Left colon (tissue), 2 donors: ENCODE measurements at regions not wholly inside any gene's neighbourhood (a gene's known extent, or its start where the extent isn't known, plus 50 kb on each side); places are given as distances from the start of the nearest gene placed in this dataset.

ENCODE experiments used
- ATAC-seq: fragments of 200-7000 bp; cut with Tn5 transposase; one replicate; pipeline ENCODE4 v1.9.1; 2020; ENCODE audit warnings: mild to moderate bottlenecking, moderate library complexity
- DNase-seq, 2 donors: peaks; one replicate each; pipeline ENCODE4 v3.0.0-alpha.2; 2020
- intact Hi-C, 2 donors: fragments of 100-400 bp; cut with DNase I in 1 of 2; cut with micrococcal nuclease in 1 of 2; formaldehyde crosslinking; loops; one replicate each; pipeline versions ENCODE4 v1.11.2 to v1.14.0; 2022; cut with DNase I, micrococcal nuclease
- donor health status: DM: no; HTN: no; CAD: no.
- donor health status: DM: yes; HTN: yes; CAD: no.

- ATAC-seq (no peak), DNase-seq (no peak)
- intact Hi-C loops, result no loop called here
Measured at GRCh38 chr19:28481674-28482073, 731.3 kb downstream of the UQCRFS1 start.

GRCh38 chr19:28475525-28475924, 737.4 kb downstream of the UQCRFS1 start:
- ATAC-seq (no peak), DNase-seq (no peak)
- intact Hi-C loops, result no loop called here

- ATAC-seq (no peak), DNase-seq (peak; percentile 34)
- intact Hi-C loops, result no loop called here
Measured at GRCh38 chr19:28472843-28473242, 740.1 kb downstream of the UQCRFS1 start.

GRCh38 chr19:28471731-28472510, 741.0 kb downstream of the UQCRFS1 start:
- ATAC-seq (no peak), DNase-seq (no peak)
- intact Hi-C loops, result no loop called here

GRCh38 chr19:28469544-28469943, 743.4 kb downstream of the UQCRFS1 start:
- DNase-seq (no peak), ATAC-seq (no peak)
- intact Hi-C loops, result loop anchor here in 1 of 2 donors (5.0 to 10.0 kb wide), 3 partner anchors 163 to 415 kb away; no protein-coding TSS in a partner anchor

- ATAC-seq (peak; percentile 96), DNase-seq (peak; percentile 79 to 87)
- intact Hi-C loops, result loop anchor here in 1 of 2 donors (5.0 to 10.0 kb wide), 3 partner anchors 163 to 416 kb away; no protein-coding TSS in a partner anchor
Measured at GRCh38 chr19:28468701-28469459, 744.1 kb downstream of the UQCRFS1 start.

GRCh38 chr19:28466107-28467045, 746.6 kb downstream of the UQCRFS1 start:
- DNase-seq (peak; percentile 48 to 87), ATAC-seq (peak; percentile 30)
- intact Hi-C loops, result loop anchor here in 1 of 2 donors (5.0 to 10.0 kb wide), 3 partner anchors 166 to 418 kb away; no protein-coding TSS in a partner anchor

- no peak for ATAC-seq
- intact Hi-C loops, result loop anchor here in 1 of 2 donors (5.0 to 10.0 kb wide), 3 partner anchors 167 to 419 kb away; no protein-coding TSS in a partner anchor
- DNase-seq, result no peak
Measured at GRCh38 chr19:28465371-28466086, 747.4 kb downstream of the UQCRFS1 start.

GRCh38 chr19:28463493-28464053, 749.4 kb downstream of the UQCRFS1 start:
- DNase-seq (no peak), ATAC-seq (no peak)
- intact Hi-C loops, result loop anchor here in 1 of 2 donors (10.0 kb wide), 2 partner anchors 251 to 421 kb away; no protein-coding TSS in a partner anchor

- intact Hi-C loops, result no loop called here
- ATAC-seq, result no peak
- no peak for DNase-seq
Measured at GRCh38 chr19:28457620-28458019, 755.3 kb downstream of the UQCRFS1 start.

- no peak for DNase-seq
- intact Hi-C loops, result no loop called here
- ATAC-seq, result no peak
Measured at GRCh38 chr19:28456708-28457320, 756.1 kb downstream of the UQCRFS1 start.

GRCh38 chr19:28456252-28456651, 756.7 kb downstream of the UQCRFS1 start:
- ATAC-seq, result no peak
- intact Hi-C loops, result no loop called here

GRCh38 chr19:28454083-28454482, 758.9 kb downstream of the UQCRFS1 start:
- DNase-seq, result no peak
- ATAC-seq, result no peak
- intact Hi-C loops, result no loop called here

More at GRCh38 chr19:28456252-28456651, 756.7 kb downstream of the UQCRFS1 start:
- no peak for DNase-seq

- intact Hi-C loops, result no loop called here
- DNase-seq (no peak), ATAC-seq (no peak)
Measured at GRCh38 chr19:28453420-28453819, 759.5 kb downstream of the UQCRFS1 start.

GRCh38 chr19:28449803-28450202, 763.1 kb downstream of the UQCRFS1 start:
- DNase-seq, result no peak
- intact Hi-C loops, result no loop called here
- ATAC-seq, result peak; percentile 38

GRCh38 chr19:28446511-28446910, 766.4 kb downstream of the UQCRFS1 start:
- ATAC-seq (no peak), DNase-seq (no peak)
- intact Hi-C loops, result no loop called here

GRCh38 chr19:28445826-28446225, 767.1 kb downstream of the UQCRFS1 start:
- intact Hi-C loops, result no loop called here
- ATAC-seq (no peak), DNase-seq (no peak)
